Osteoblast (primary cell): ENCODE measurements at regions not wholly inside any gene's neighbourhood (a gene's known extent, or its start where the extent isn't known, plus 50 kb on each side); places are given as distances from the start of the nearest gene placed in this dataset.

Experiments used
- DNase-seq: peaks from one replicate; pipeline ENCODE4 v3.0.0; 2011; ENCODE audit warnings: low spot score, mixed read lengths; ENCODE audit not compliant: insufficient read length; ENCODE audit errors: missing footprints
- H2AFZ ChIP-seq: 2 replicates; pipeline ENCODE4 v1.6.0; 2011; ENCODE audit warnings: mild to moderate bottlenecking, low read length
- H3K27ac ChIP-seq: 2 replicates; pipeline ENCODE4 v1.5.1; 2011; ENCODE audit warnings: mild to moderate bottlenecking, low read depth, low read length, moderate library complexity
- H3K27me3 ChIP-seq: 2 replicates; pipeline ENCODE4 v1.6.0; 2012; ENCODE audit warnings: mild to moderate bottlenecking, control low read depth, inconsistent platforms, low read length, moderate library complexity; ENCODE audit not compliant: insufficient read depth
- H3K36me3 ChIP-seq: 2 replicates; pipeline ENCODE4 v1.5.1; 2011; ENCODE audit warnings: mild to moderate bottlenecking, low read length, control low read depth, moderate library complexity; ENCODE audit not compliant: insufficient read depth
- H3K4me1 ChIP-seq: 2 replicates; pipeline ENCODE4 v1.5.1; 2011; ENCODE audit warnings: mild to moderate bottlenecking, low read length, control low read depth, moderate library complexity; ENCODE audit not compliant: insufficient read depth
- H3K4me2 ChIP-seq: 2 replicates; pipeline ENCODE4 v1.6.0; 2011; ENCODE audit warnings: mild to moderate bottlenecking, low read length; ENCODE audit not compliant: insufficient read depth
- H3K4me3 ChIP-seq: fragments of 200-600 bp; sonication (generic); 3 replicates; pipeline ENCODE4 v1.5.1; 2012; ENCODE audit warnings: mild to moderate bottlenecking, low read length, inconsistent platforms; ENCODE audit not compliant: insufficient read depth
- H3K79me2 ChIP-seq: 2 replicates; pipeline ENCODE4 v1.6.0; 2012; ENCODE audit warnings: mild to moderate bottlenecking, low read length, control low read depth, inconsistent platforms; ENCODE audit not compliant: insufficient read depth
- H3K9me3 ChIP-seq: 2 replicates; pipeline ENCODE4 v1.5.1; 2011; ENCODE audit warnings: low read depth, low read length, control low read depth
- H4K20me1 ChIP-seq: 2 replicates; pipeline ENCODE4 v1.6.0; 2012; ENCODE audit warnings: mild to moderate bottlenecking, low read length, control low read depth; ENCODE audit not compliant: insufficient read depth
- TF ChIP-seq, protein P1 (sequence below): IDR thresholded peaks from 2 replicates; pipeline ENCODE4 v1.5.1; 2011; ENCODE audit warnings: mild to moderate bottlenecking, low read depth, low read length, moderate library complexity; ENCODE audit errors: extremely low read depth

DNA sequence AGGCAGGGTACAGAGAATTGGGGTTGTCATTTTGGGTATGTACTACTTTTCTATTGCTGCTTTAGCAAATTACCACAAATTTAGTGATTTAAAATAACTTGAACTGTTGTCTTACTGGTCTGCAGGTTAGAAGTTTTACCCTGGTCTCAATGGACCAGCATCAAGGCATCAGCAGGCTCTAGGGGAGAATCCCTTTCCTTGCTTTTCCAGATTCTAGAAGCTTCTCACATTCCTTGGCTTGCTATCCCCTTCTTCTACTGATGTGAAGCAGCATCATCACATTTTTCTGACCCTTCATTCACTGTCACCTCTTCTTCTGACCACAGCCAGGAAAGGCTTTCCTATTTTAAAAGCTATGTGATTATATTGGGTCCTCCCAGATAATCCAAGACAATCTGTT, 237.8 kb upstream of the RBMS1 start:
- Histone ChIP-seq H3K79me2 (no peaks in the 10 kb centered on the region), H3K9me3 (no peaks in the 10 kb centered on the region), H3K4me2 (no peak overlapping the region), H4K20me1 (no peaks in the 10 kb centered on the region), H2AFZ (no peak overlapping the region), H3K36me3 (no peaks in the 10 kb centered on the region), H3K4me1 (peaks cover 10% of the 10 kb centered on the region), H3K4me3 (no peak overlapping the region), H3K27me3 (no peaks in the 10 kb centered on the region), H3K27ac (no peak overlapping the region)
- DNase-seq, result no peak
- TF ChIP-seq, protein P1, sequence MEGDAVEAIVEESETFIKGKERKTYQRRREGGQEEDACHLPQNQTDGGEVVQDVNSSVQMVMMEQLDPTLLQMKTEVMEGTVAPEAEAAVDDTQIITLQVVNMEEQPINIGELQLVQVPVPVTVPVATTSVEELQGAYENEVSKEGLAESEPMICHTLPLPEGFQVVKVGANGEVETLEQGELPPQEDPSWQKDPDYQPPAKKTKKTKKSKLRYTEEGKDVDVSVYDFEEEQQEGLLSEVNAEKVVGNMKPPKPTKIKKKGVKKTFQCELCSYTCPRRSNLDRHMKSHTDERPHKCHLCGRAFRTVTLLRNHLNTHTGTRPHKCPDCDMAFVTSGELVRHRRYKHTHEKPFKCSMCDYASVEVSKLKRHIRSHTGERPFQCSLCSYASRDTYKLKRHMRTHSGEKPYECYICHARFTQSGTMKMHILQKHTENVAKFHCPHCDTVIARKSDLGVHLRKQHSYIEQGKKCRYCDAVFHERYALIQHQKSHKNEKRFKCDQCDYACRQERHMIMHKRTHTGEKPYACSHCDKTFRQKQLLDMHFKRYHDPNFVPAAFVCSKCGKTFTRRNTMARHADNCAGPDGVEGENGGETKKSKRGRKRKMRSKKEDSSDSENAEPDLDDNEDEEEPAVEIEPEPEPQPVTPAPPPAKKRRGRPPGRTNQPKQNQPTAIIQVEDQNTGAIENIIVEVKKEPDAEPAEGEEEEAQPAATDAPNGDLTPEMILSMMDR, result no peak

GRCh38 chr2:160731856-160732255, 238.2 kb upstream of the RBMS1 start:
- Histone ChIP-seq H2AFZ (no peak overlapping the region), H3K27me3 (no peaks in the 10 kb centered on the region), H3K27ac (no peak overlapping the region), H3K9me3 (no peaks in the 10 kb centered on the region), H3K79me2 (no peaks in the 10 kb centered on the region), H4K20me1 (no peaks in the 10 kb centered on the region), H3K4me2 (no peak overlapping the region), H3K4me1 (peaks cover 14% of the 10 kb centered on the region), H3K36me3 (no peaks in the 10 kb centered on the region), H3K4me3 (no peak overlapping the region)
- TF ChIP-seq, protein P1, result no peak
- DNase-seq, result no peak

- TF ChIP-seq, protein P1, result no peak
- Histone ChIP-seq H3K4me2 (no peak overlapping the region), H3K4me3 (no peak overlapping the region), H4K20me1 (no peaks in the 10 kb centered on the region), H3K9me3 (no peaks in the 10 kb centered on the region), H2AFZ (no peak overlapping the region), H3K27ac (no peak overlapping the region), H3K4me1 (peaks cover 19% of the 10 kb centered on the region), H3K36me3 (no peaks in the 10 kb centered on the region), H3K27me3 (no peaks in the 10 kb centered on the region), H3K79me2 (no peaks in the 10 kb centered on the region)
- DNase-seq, result no peak
Measured at GRCh38 chr2:160735696-160736095, 242.1 kb upstream of the RBMS1 start.

DNA sequence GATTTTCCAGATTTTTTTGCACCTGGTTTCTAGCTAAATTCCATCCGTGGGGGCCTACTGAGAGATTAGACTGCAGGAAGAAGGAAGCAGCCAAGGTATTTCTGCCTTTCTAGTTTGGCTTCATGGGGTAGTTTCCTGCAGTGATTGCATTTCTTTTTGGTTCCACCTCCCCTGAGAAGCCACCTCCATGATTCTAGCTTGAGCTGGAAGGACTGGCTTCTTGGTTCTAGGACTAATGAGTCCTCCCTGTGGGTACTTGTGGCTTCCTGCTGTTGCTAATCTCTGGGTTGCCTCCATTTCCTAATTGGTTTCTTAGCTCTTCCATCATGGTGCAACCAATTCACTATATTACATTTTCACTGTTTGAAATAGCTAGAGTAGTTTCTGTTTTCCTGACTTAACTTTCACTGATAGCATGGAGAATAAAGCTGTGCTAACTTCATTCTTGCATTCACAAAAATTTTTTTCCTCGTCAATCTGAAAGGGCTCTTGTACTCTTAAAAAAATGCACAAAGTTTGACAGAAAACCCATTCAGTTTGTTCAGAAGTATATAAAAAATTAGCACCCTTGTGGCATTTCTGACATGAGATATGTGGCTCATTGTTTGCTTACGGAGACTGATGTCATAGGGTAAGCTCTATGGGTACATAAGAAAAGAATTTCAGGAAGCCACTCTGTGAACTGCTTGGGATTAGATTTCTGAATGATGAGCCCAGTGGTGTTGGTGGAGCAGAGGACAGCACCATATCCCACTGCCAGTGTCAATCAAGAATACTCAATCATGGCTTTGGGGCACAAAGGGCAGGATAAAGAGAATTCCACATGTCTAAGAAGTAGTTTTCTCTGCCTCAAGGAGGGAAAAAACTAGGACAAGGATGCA, 242.8 kb upstream of the RBMS1 start:
- Histone ChIP-seq H3K36me3 (no peaks in the 10 kb centered on the region), H3K4me1 (peaks cover 19% of the 10 kb centered on the region), H3K79me2 (no peaks in the 10 kb centered on the region), H4K20me1 (no peaks in the 10 kb centered on the region), H2AFZ (peak overlapping the region; percentile 59), H3K27ac (peak overlapping the region; percentile 66), H3K27me3 (no peaks in the 10 kb centered on the region), H3K4me3 (no peak overlapping the region), H3K4me2 (peak overlapping the region; percentile 45), H3K9me3 (no peaks in the 10 kb centered on the region)
- DNase-seq, result peak; percentile 67
- TF ChIP-seq, protein P1, result no peak
